HG03439 (cell line): ENCODE measurements at regions not wholly inside any gene's neighbourhood (a gene's known extent, or its start where the extent isn't known, plus 50 kb on each side); places are given as distances from the start of the nearest gene placed in this dataset.

Experiments used
- ATAC-seq: cut with Tn5 transposase; IDR thresholded peaks from one replicate; pipeline ENCODE4 v1.9.1; 2021; ENCODE audit warnings: mild to moderate bottlenecking, moderate library complexity; ENCODE audit not compliant: unreplicated experiment

- no peak for ATAC-seq
Observed at GRCh38 chr20:24813080-24813479, 136.0 kb upstream of the CST7 start.

GRCh38 chr20:24813496-24813895 is 135.6 kb upstream of the CST7 start:
- ATAC-seq: no peak

GRCh38 chr20:24813936-24814335 is 135.1 kb upstream of the CST7 start:
- no peak for ATAC-seq

- ATAC-seq: no peak
Observed at GRCh38 chr20:24814556-24815195, 134.4 kb upstream of the CST7 start.

GRCh38 chr20:24815196-24815815 is 133.8 kb upstream of the CST7 start:
- ATAC-seq: no peak

- no peak for ATAC-seq
Observed at GRCh38 chr20:24815931-24816330, 133.1 kb upstream of the CST7 start.

GRCh38 chr20:24816431-24816830 is 132.6 kb upstream of the CST7 start:
- ATAC-seq: no peak

GRCh38 chr20:24816907-24817306 is 132.2 kb upstream of the CST7 start:
- no peak for ATAC-seq

GRCh38 chr20:24817351-24817750 is 131.7 kb upstream of the CST7 start:
- ATAC-seq: no peak

GRCh38 chr20:24818056-24818455 is 131.0 kb upstream of the CST7 start:
- ATAC-seq: no peak

GRCh38 chr20:24819331-24819965 is 129.6 kb upstream of the CST7 start:
- ATAC-seq: no peak

- no peak for ATAC-seq
Observed at GRCh38 chr20:24820345-24820744, 128.7 kb upstream of the CST7 start.

GRCh38 chr20:24821391-24821790 is 127.7 kb upstream of the CST7 start:
- ATAC-seq: no peak

GRCh38 chr20:24823176-24823784 is 125.8 kb upstream of the CST7 start:
- no peak for ATAC-seq

- ATAC-seq: no peak
Observed at GRCh38 chr20:24823989-24824693, 124.9 kb upstream of the CST7 start.

GRCh38 chr20:24825591-24825990 is 123.5 kb upstream of the CST7 start:
- no peak for ATAC-seq

- ATAC-seq: no peak
Observed at GRCh38 chr20:24827603-24828295, 121.3 kb upstream of the CST7 start.

GRCh38 chr20:24828992-24829648 is 119.9 kb upstream of the CST7 start:
- ATAC-seq: no peak

GRCh38 chr20:24829649-24830370 is 119.3 kb upstream of the CST7 start:
- no peak for ATAC-seq

- no peak for ATAC-seq
Observed at GRCh38 chr20:24830649-24831048, 118.4 kb upstream of the CST7 start.
